ENCODE measurements at regions not wholly inside any gene's neighbourhood (a gene's known extent, or its start where the extent isn't known, plus 50 kb on each side); places are given as distances from the start of the nearest gene placed in this dataset.

DNA sequence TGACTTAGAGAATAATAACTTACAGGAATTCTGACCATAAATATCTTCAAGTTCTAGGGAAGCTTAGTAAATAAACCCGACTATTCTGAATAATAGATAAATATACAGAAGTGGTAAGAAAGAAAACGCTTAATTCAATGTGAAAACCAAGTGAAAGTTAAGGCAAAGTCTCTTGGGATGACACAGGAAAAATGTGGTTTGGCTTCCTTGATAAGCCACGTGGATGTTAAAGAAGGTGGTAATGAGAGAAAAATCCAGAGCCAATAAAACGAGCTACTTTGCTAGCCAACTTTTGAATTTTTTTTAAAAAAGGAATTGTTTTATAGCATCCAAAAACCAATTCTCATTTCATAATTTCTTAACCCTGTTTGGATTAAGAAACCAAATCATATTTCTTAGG, 166.2 kb upstream of the VRK2 start:
- no peak overlapping the region for H3K27ac Mint-ChIP-seq (ENCODE audit: unreplicated experiment)
- TF ChIP-seq, protein P1, sequence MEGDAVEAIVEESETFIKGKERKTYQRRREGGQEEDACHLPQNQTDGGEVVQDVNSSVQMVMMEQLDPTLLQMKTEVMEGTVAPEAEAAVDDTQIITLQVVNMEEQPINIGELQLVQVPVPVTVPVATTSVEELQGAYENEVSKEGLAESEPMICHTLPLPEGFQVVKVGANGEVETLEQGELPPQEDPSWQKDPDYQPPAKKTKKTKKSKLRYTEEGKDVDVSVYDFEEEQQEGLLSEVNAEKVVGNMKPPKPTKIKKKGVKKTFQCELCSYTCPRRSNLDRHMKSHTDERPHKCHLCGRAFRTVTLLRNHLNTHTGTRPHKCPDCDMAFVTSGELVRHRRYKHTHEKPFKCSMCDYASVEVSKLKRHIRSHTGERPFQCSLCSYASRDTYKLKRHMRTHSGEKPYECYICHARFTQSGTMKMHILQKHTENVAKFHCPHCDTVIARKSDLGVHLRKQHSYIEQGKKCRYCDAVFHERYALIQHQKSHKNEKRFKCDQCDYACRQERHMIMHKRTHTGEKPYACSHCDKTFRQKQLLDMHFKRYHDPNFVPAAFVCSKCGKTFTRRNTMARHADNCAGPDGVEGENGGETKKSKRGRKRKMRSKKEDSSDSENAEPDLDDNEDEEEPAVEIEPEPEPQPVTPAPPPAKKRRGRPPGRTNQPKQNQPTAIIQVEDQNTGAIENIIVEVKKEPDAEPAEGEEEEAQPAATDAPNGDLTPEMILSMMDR (IDR thresholded peaks at IDR 0.05): no peak
- H3K9me3 Mint-ChIP-seq (ENCODE audit: unreplicated experiment): no peaks in the 10 kb centered on the region
- no peak overlapping the region for H3K4me3 Mint-ChIP-seq (ENCODE audit: unreplicated experiment)
- no peak for DNase-seq (ENCODE audit: extremely low spot score, unreplicated experiment)
- H3K27me3 Mint-ChIP-seq (ENCODE audit: unreplicated experiment): no peaks in the 10 kb centered on the region
- no peaks in the 10 kb centered on the region for H3K4me1 Mint-ChIP-seq (ENCODE audit: unreplicated experiment)
- no peaks in the 10 kb centered on the region for H3K36me3 Mint-ChIP-seq (ENCODE audit: unreplicated experiment)

DNA sequence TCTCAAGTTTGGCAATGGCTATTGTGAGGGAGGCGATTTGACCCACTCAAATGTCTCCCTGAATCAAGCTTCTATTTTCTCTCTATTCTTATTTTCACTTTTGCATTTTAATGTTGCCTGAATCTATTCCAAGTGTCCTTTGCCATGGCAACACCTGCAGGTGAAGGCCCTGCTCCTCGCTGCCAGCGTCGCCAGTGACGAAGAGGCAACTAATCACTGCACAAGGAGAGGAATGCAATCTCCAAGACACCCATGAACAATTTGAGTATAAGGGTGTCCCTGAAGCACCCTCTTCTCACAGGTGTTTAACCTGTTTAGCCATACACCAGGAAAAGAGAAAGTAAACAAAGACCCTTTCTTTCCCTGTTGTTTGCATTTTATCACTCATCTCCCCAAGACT, 165.6 kb upstream of the VRK2 start:
- Mint-ChIP-seq H3K36me3 (ENCODE audit: unreplicated experiment) (no peaks in the 10 kb centered on the region), H3K4me3 (ENCODE audit: unreplicated experiment) (no peak overlapping the region), H3K9me3 (ENCODE audit: unreplicated experiment) (no peaks in the 10 kb centered on the region), H3K27me3 (ENCODE audit: unreplicated experiment) (no peaks in the 10 kb centered on the region), H3K4me1 (ENCODE audit: unreplicated experiment) (no peaks in the 10 kb centered on the region), H3K27ac (ENCODE audit: unreplicated experiment) (no peak overlapping the region)
- no peak for DNase-seq (ENCODE audit: extremely low spot score, unreplicated experiment)
- TF ChIP-seq, protein P1 (IDR thresholded peaks at IDR 0.05): no peak

DNA sequence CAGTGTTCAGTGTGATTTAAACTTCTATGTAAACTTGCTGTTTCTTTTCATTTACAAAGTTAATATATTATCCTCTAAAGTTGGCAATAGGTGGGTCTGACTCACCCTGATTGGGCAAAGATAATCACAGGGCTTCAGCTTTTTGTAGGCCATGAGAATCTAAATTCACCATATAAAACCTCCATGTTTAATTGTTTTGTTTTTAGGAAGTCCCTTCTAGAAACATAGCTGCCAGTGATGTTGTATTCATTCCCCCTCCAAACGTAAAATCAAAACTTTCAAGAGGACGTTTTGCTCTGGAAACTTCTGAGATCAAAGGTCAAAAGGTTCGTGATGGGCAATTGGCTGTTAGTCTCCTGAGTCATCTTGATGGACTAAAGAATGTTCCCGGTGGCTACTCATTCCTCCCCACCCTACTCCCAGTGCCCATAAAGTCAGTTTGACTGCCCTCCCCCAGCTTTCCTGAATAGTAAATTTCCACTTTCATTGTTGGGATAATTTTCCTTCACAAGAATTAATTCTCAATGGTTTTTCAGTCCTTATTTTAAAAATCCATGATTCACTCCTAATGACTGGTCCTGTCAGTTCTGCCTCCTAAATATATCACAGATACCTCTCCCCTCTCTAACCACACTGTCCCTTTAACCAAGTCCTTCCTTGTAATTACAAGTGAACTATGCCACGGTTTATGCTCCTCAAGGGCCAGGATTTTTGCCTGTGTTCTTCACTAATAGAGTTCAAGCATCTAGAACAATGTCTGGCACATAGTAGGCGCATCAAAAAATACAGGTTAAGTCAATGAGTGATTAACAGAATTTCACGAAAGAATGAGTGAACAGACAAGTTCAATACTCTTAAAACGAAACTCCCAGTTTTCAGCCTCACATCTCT, 164.4 kb upstream of the VRK2 start:
- Mint-ChIP-seq H3K36me3 (ENCODE audit: unreplicated experiment) (no peaks in the 10 kb centered on the region), H3K9me3 (ENCODE audit: unreplicated experiment) (no peaks in the 10 kb centered on the region), H3K4me1 (ENCODE audit: unreplicated experiment) (no peaks in the 10 kb centered on the region), H3K27ac (ENCODE audit: unreplicated experiment) (no peak overlapping the region), H3K4me3 (ENCODE audit: unreplicated experiment) (no peak overlapping the region), H3K27me3 (ENCODE audit: unreplicated experiment) (no peaks in the 10 kb centered on the region)
- TF ChIP-seq, protein P1 (IDR thresholded peaks at IDR 0.05): no peak
- DNase-seq (ENCODE audit: extremely low spot score, unreplicated experiment): no peak

DNA sequence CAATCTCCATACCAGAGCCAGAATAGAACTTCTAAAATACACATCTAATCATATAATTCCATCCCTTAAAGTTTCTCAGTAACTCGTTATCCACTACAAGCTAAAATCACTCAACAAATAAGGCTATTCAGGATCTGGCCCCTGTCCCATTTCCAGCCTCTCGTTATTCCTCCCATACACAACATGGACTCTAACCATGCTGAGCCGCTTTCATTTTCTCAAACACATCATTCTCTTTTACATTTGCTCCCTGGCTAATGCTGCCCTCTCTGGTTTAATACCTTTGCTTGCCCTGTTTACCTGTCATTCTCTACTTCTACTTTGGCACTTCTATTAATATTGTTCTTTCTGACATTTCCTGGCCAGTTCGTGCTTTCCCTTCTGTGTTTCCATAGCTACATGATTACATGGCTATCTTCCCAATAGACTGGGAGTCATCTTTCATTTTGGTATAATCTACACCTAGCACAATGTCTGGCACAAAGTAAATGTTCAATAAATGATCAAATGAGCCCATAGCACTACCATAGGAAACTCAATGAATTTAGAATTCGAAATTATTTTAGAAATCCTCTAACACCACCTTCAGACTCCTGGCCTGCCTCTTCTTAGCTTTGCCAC, 163.6 kb upstream of the VRK2 start:
- no peak overlapping the region for H3K4me3 Mint-ChIP-seq (ENCODE audit: unreplicated experiment)

DNA sequence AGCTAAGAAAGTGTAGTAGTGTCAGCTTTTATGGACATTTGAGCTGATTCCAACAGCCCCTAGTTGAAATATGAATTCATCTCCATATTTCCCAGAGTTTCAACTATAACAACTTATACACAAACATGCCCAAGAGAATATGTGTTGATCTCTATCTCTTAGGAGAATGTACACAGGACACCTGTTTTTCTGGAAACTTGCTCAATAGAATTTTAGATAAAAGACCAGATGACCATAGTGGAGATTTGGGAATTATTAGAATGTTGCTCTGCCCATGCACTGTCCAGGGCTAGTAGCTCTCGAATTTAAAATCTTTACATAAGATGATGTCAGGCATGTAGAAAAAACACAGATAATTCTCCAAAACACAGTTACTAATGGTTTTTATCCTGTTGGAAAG, 162.3 kb upstream of the VRK2 start:
- H3K27me3 Mint-ChIP-seq (ENCODE audit: unreplicated experiment): no peaks in the 10 kb centered on the region
- no peak overlapping the region for H3K27ac Mint-ChIP-seq (ENCODE audit: unreplicated experiment)
- no peaks in the 10 kb centered on the region for H3K4me1 Mint-ChIP-seq (ENCODE audit: unreplicated experiment)
- no peak overlapping the region for H3K4me3 Mint-ChIP-seq (ENCODE audit: unreplicated experiment)
- no peak for DNase-seq (ENCODE audit: extremely low spot score, unreplicated experiment)
- no peaks in the 10 kb centered on the region for H3K9me3 Mint-ChIP-seq (ENCODE audit: unreplicated experiment)
- TF ChIP-seq, protein P1 (IDR thresholded peaks at IDR 0.05): no peak
- H3K36me3 Mint-ChIP-seq (ENCODE audit: unreplicated experiment): no peaks in the 10 kb centered on the region

More for the DNA sequence above, 163.6 kb upstream of the VRK2 start:
- Mint-ChIP-seq H3K27me3 (ENCODE audit: unreplicated experiment) (no peaks in the 10 kb centered on the region), H3K4me1 (ENCODE audit: unreplicated experiment) (no peaks in the 10 kb centered on the region), H3K36me3 (ENCODE audit: unreplicated experiment) (no peaks in the 10 kb centered on the region), H3K9me3 (ENCODE audit: unreplicated experiment) (no peaks in the 10 kb centered on the region), H3K27ac (ENCODE audit: unreplicated experiment) (no peak overlapping the region)
- TF ChIP-seq, protein P1 (IDR thresholded peaks at IDR 0.05): no peak
- DNase-seq (ENCODE audit: extremely low spot score, unreplicated experiment): no peak
